CD8-positive, alpha-beta memory T cell (primary cell): ENCODE measurements at regions not wholly inside any gene's neighbourhood (a gene's known extent, or its start where the extent isn't known, plus 50 kb on each side); places are given as distances from the start of the nearest gene placed in this dataset.
A peak's percentile ranks its signal among the peaks of the same experiment; 100 is the strongest.

Experiments used
- CTCF ChIA-PET: fragments of 350-600 bp; sonication (Branson Sonifier 250); formaldehyde crosslinking; loops from one replicate; lab custom pipeline; 2021; ENCODE audit warnings: antibody characterized with exemption; lab: Charles Lee
- POLR2A ChIA-PET: fragments of 350-600 bp; sonication (Branson Sonifier 250); formaldehyde crosslinking; loops from one replicate; lab custom pipeline; 2021; ENCODE audit warnings: antibody characterized with exemption; lab: Charles Lee
- DNase-seq, 5 donors: peaks; one replicate each; pipeline versions ENCODE4 v3.0.0 to v3.0.0-alpha.2; 2020 to 2022; ENCODE audit warnings: mixed read lengths in 1 of 5
- H3K27ac ChIP-seq: one replicate; pipeline ENCODE4 v1.7.0; 2013; ENCODE audit warnings: low read depth, mild to moderate bottlenecking, low read length, moderate library complexity
- H3K27me3 ChIP-seq: 2 replicates; pipeline ENCODE4 v1.7.0; 2013; ENCODE audit warnings: low read length, mild to moderate bottlenecking; ENCODE audit not compliant: insufficient read depth, poor library complexity, severe bottlenecking
- H3K36me3 ChIP-seq: 2 replicates; pipeline ENCODE4 v1.7.0; 2013; ENCODE audit warnings: mild to moderate bottlenecking, low read length, moderate library complexity; ENCODE audit not compliant: insufficient read depth
- H3K4me1 ChIP-seq: 2 replicates; pipeline ENCODE4 v1.7.0; 2013; ENCODE audit warnings: mild to moderate bottlenecking, low read length, moderate library complexity; ENCODE audit not compliant: insufficient read depth
- H3K4me3 ChIP-seq: 2 replicates; pipeline ENCODE4 v1.7.0; 2013; ENCODE audit warnings: mild to moderate bottlenecking, low read length
- H3K9me3 ChIP-seq: 2 replicates; pipeline ENCODE4 v1.7.0; 2013; ENCODE audit warnings: mild to moderate bottlenecking, low read length
- H3K27ac Mint-ChIP-seq, 8 donors: one replicate each; pipeline ENCODE4 v1.8.0; 2020 to 2021; ENCODE audit warnings: mixed read lengths in 8 of 8, mild to moderate bottlenecking in 6 of 8, inconsistent platforms in 3 of 8, moderate library complexity in 3 of 8
- H3K27me3 Mint-ChIP-seq, 2 donors: one replicate each; pipeline ENCODE4 v1.8.0; 2020 to 2021; ENCODE audit warnings: mixed read lengths in 2 of 2, mild to moderate bottlenecking in 1 of 2, moderate library complexity in 1 of 2
- H3K36me3 Mint-ChIP-seq, 3 donors: one replicate each; pipeline ENCODE4 v1.8.0; 2020 to 2021; ENCODE audit warnings: mixed read lengths in 3 of 3, inconsistent platforms in 1 of 3, mild to moderate bottlenecking in 1 of 3
- H3K4me1 Mint-ChIP-seq, 3 donors: one replicate each; pipeline ENCODE4 v1.8.0; 2020 to 2021; ENCODE audit warnings: mixed read lengths in 3 of 3, inconsistent platforms in 1 of 3, mild to moderate bottlenecking in 1 of 3
- H3K4me3 Mint-ChIP-seq, 7 donors: one replicate each; pipeline ENCODE4 v1.8.0; 2020 to 2021; ENCODE audit warnings: mixed read lengths in 7 of 7, mild to moderate bottlenecking in 6 of 7, moderate library complexity in 4 of 7, inconsistent platforms in 2 of 7
- H3K9me3 Mint-ChIP-seq, 5 donors: one replicate each; pipeline ENCODE4 v1.8.0; 2020 to 2022; ENCODE audit warnings: mixed read lengths in 5 of 5, mild to moderate bottlenecking in 3 of 5, moderate library complexity in 2 of 5, inconsistent platforms in 1 of 5

- CTCF ChIA-PET: interaction anchor here (1.4 kb wide), 1 partner anchor 20 kb away, joined by 3 read pairs; no protein-coding TSS in a partner anchor
- H3K27ac Mint-ChIP-seq: no peak overlapping the region
- no peaks in the 10 kb centered on the region for H3K36me3 Mint-ChIP-seq
- no peaks in the 10 kb centered on the region for H3K9me3 Mint-ChIP-seq
- H3K4me3 Mint-ChIP-seq: no peak overlapping the region
- no peaks in the 10 kb centered on the region for H3K9me3 ChIP-seq
- DNase-seq: no peak
- H3K27me3 ChIP-seq: no peaks in the 10 kb centered on the region
- H3K4me1 ChIP-seq: no peaks in the 10 kb centered on the region
- no peak overlapping the region for H3K27ac ChIP-seq
- H3K4me3 ChIP-seq: no peak overlapping the region
- no peaks in the 10 kb centered on the region for H3K4me1 Mint-ChIP-seq
- POLR2A ChIA-PET: no interaction called here
- peaks cover 3 to 37% of the 10 kb centered on the region in 2 donors for H3K27me3 Mint-ChIP-seq
- H3K36me3 ChIP-seq: no peaks in the 10 kb centered on the region
Observed at GRCh38 chr20:51285684-51286083, 256.8 kb downstream of the NFATC2 start.

GRCh38 chr20:51284871-51285270 lies 257.6 kb downstream of the NFATC2 start:
- no peaks in the 10 kb centered on the region for H3K27me3 ChIP-seq
- no peak overlapping the region for H3K27ac ChIP-seq
- Mint-ChIP-seq H3K27me3 (peaks cover 3 to 39% of the 10 kb centered on the region in 2 donors), H3K4me3 (no peak overlapping the region), H3K36me3 (no peaks in the 10 kb centered on the region), H3K9me3 (no peaks in the 10 kb centered on the region), H3K27ac (no peak overlapping the region), H3K4me1 (no peaks in the 10 kb centered on the region)
- ChIA-PET CTCF (interaction anchor here (1.4 kb wide), 1 partner anchor 21 kb away, joined by 3 read pairs; no protein-coding TSS in a partner anchor), POLR2A (no interaction called here)
- DNase-seq: no peak
- no peaks in the 10 kb centered on the region for H3K36me3 ChIP-seq
- H3K9me3 ChIP-seq: no peaks in the 10 kb centered on the region
- H3K4me3 ChIP-seq: no peak overlapping the region
- H3K4me1 ChIP-seq: no peaks in the 10 kb centered on the region

GRCh38 chr20:51284176-51284575 lies 258.3 kb downstream of the NFATC2 start:
- Histone ChIP-seq H3K4me3 (no peak overlapping the region), H3K36me3 (no peaks in the 10 kb centered on the region), H3K4me1 (no peaks in the 10 kb centered on the region), H3K27me3 (no peaks in the 10 kb centered on the region), H3K27ac (no peak overlapping the region), H3K9me3 (no peaks in the 10 kb centered on the region)
- peaks cover 1 to 40% of the 10 kb centered on the region in 2 donors for H3K27me3 Mint-ChIP-seq
- H3K4me3 Mint-ChIP-seq: no peak overlapping the region
- H3K36me3 Mint-ChIP-seq: no peaks in the 10 kb centered on the region
- ChIA-PET CTCF (no interaction called here), POLR2A (no interaction called here)
- no peaks in the 10 kb centered on the region for H3K4me1 Mint-ChIP-seq
- peak overlapping the region in 1 of 8 donors; percentile 38 for H3K27ac Mint-ChIP-seq
- no peak for DNase-seq
- H3K9me3 Mint-ChIP-seq: no peaks in the 10 kb centered on the region

- H3K36me3 Mint-ChIP-seq: no peaks in the 10 kb centered on the region
- CTCF ChIA-PET: no interaction called here
- H3K27ac ChIP-seq: no peak overlapping the region
- H3K4me3 ChIP-seq: no peak overlapping the region
- POLR2A ChIA-PET: no interaction called here
- H3K27ac Mint-ChIP-seq: no peak overlapping the region
- no peaks in the 10 kb centered on the region for H3K36me3 ChIP-seq
- no peak for DNase-seq
- no peaks in the 10 kb centered on the region for H3K9me3 Mint-ChIP-seq
- no peaks in the 10 kb centered on the region for H3K4me1 ChIP-seq
- H3K4me1 Mint-ChIP-seq: no peaks in the 10 kb centered on the region
- no peaks in the 10 kb centered on the region for H3K27me3 ChIP-seq
- no peak overlapping the region for H3K4me3 Mint-ChIP-seq
- no peaks in the 10 kb centered on the region for H3K9me3 ChIP-seq
- peaks cover 0 to 49% of the 10 kb centered on the region in 2 donors for H3K27me3 Mint-ChIP-seq
Observed at GRCh38 chr20:51281521-51281920, 258.6 kb upstream of the KCNG1 start.

GRCh38 chr20:51280047-51280446 lies 257.1 kb upstream of the KCNG1 start:
- ChIA-PET CTCF (no interaction called here), POLR2A (no interaction called here)
- H3K9me3 ChIP-seq: no peaks in the 10 kb centered on the region
- no peak overlapping the region for H3K27ac ChIP-seq
- no peaks in the 10 kb centered on the region for H3K36me3 Mint-ChIP-seq
- no peak for DNase-seq
- H3K9me3 Mint-ChIP-seq: no peaks in the 10 kb centered on the region
- H3K27me3 ChIP-seq: no peaks in the 10 kb centered on the region
- no peaks in the 10 kb centered on the region for H3K4me1 ChIP-seq
- H3K27ac Mint-ChIP-seq: no peak overlapping the region
- H3K4me3 Mint-ChIP-seq: no peak overlapping the region
- no peak overlapping the region for H3K4me3 ChIP-seq
- H3K4me1 Mint-ChIP-seq: no peaks in the 10 kb centered on the region
- H3K36me3 ChIP-seq: no peaks in the 10 kb centered on the region
- peaks cover 0 to 46% of the 10 kb centered on the region in 2 donors for H3K27me3 Mint-ChIP-seq

- H3K9me3 ChIP-seq: no peaks in the 10 kb centered on the region
- peaks cover 6 to 62% of the 10 kb centered on the region in 2 donors for H3K27me3 Mint-ChIP-seq
- H3K4me1 ChIP-seq: no peaks in the 10 kb centered on the region
- H3K4me3 Mint-ChIP-seq: no peak overlapping the region
- ChIA-PET CTCF (no interaction called here), POLR2A (no interaction called here)
- no peak overlapping the region for H3K27ac ChIP-seq
- H3K4me1 Mint-ChIP-seq: no peaks in the 10 kb centered on the region
- H3K9me3 Mint-ChIP-seq: no peaks in the 10 kb centered on the region
- no peaks in the 10 kb centered on the region for H3K36me3 Mint-ChIP-seq
- no peak overlapping the region for H3K4me3 ChIP-seq
- no peaks in the 10 kb centered on the region for H3K36me3 ChIP-seq
- DNase-seq: no peak
- no peaks in the 10 kb centered on the region for H3K27me3 ChIP-seq
- peak overlapping the region in 2 of 8 donors; percentile 15 to 43 for H3K27ac Mint-ChIP-seq
Observed at GRCh38 chr20:51277961-51278360, 255.1 kb upstream of the KCNG1 start.

- Mint-ChIP-seq H3K4me1 (no peaks in the 10 kb centered on the region), H3K4me3 (no peak overlapping the region), H3K27me3 (peaks cover 11 to 72% of the 10 kb centered on the region in 2 donors), H3K9me3 (no peaks in the 10 kb centered on the region), H3K36me3 (no peaks in the 10 kb centered on the region), H3K27ac (no peak overlapping the region)
- CTCF ChIA-PET: no interaction called here
- no peaks in the 10 kb centered on the region for H3K9me3 ChIP-seq
- POLR2A ChIA-PET: no interaction called here
- no peaks in the 10 kb centered on the region for H3K4me1 ChIP-seq
- H3K4me3 ChIP-seq: no peak overlapping the region
- H3K36me3 ChIP-seq: no peaks in the 10 kb centered on the region
- H3K27ac ChIP-seq: no peak overlapping the region
- no peak for DNase-seq
- H3K27me3 ChIP-seq: peaks cover 2% of the 10 kb centered on the region
Observed at GRCh38 chr20:51276296-51276695, 253.4 kb upstream of the KCNG1 start.

GRCh38 chr20:51275826-51276225 lies 252.9 kb upstream of the KCNG1 start:
- no peak overlapping the region for H3K4me3 Mint-ChIP-seq
- no peak overlapping the region for H3K4me3 ChIP-seq
- peaks cover 11 to 74% of the 10 kb centered on the region in 2 donors for H3K27me3 Mint-ChIP-seq
- no peaks in the 10 kb centered on the region for H3K36me3 Mint-ChIP-seq
- H3K4me1 ChIP-seq: no peaks in the 10 kb centered on the region
- H3K27ac Mint-ChIP-seq: no peak overlapping the region
- no peak for DNase-seq
- no peaks in the 10 kb centered on the region for H3K9me3 Mint-ChIP-seq
- H3K9me3 ChIP-seq: no peaks in the 10 kb centered on the region
- H3K27ac ChIP-seq: no peak overlapping the region
- no peaks in the 10 kb centered on the region for H3K36me3 ChIP-seq
- no peaks in the 10 kb centered on the region for H3K4me1 Mint-ChIP-seq
- POLR2A ChIA-PET: no interaction called here
- CTCF ChIA-PET: interaction anchor here (0.6 kb wide), 1 partner anchor 501 kb away, joined by 3 read pairs; no protein-coding TSS in a partner anchor
- peaks cover 3% of the 10 kb centered on the region for H3K27me3 ChIP-seq
